HG03045 (cell line): ENCODE measurements at regions not wholly inside any gene's neighbourhood (a gene's known extent, or its start where the extent isn't known, plus 50 kb on each side); places are given as distances from the start of the nearest gene placed in this dataset.
"Not testable (repeated sequence)": the region's sequence is repeated elsewhere in the genome, so short reads cannot be mapped to it uniquely, and the experiment has no call there.

Experiments used
- ATAC-seq: cut with Tn5 transposase; IDR thresholded peaks from one replicate; pipeline ENCODE4 v1.9.1; 2021; ENCODE audit warnings: mild to moderate bottlenecking, moderate library complexity; ENCODE audit not compliant: unreplicated experiment

GRCh38 chr9:41771693-41772092 is 357.5 kb downstream of the CNTNAP3B start:
- not testable (repeated sequence) for ATAC-seq

DNA sequence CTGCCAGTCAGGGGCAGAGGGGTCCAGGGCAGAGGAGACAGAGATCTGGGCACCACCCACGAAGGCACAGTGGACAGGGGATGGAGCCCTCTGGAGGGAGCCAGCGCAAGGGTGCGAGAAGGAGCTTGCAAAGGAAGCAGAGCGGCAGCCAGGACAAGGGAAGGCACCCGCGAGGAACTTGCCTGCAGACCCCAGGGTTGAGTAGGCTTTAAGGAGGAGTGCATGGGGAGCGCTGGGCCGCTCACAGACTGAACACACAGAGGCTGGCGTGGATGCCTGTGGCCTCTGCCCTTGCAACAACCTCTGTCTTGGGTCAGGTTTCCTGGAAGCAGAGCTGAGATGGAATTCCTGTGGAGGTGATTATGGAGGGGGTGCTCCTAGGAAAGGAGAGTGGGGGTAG is 374.4 kb downstream of the CNTNAP3B start:
- not testable (repeated sequence) for ATAC-seq

DNA sequence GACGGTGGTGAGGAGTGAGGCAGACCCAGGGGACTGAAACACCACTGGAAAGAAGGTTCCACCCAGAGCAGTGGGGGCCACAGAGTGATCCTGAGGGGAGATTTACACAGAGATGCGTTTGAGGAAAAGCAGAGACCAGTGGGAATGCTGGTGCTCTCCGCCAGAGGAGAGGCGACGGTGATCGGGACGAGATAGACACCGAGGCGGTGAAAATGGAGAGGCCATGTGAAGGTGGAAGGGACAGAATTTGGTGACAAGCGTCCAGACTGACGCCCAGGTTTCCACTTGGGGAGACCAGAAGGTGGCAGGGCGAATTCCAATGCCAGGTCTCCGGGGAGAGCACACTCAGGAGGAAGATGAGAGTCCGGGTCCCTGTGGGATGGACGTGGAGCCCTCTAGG is 374.8 kb downstream of the CNTNAP3B start:
- not testable (repeated sequence) for ATAC-seq

DNA sequence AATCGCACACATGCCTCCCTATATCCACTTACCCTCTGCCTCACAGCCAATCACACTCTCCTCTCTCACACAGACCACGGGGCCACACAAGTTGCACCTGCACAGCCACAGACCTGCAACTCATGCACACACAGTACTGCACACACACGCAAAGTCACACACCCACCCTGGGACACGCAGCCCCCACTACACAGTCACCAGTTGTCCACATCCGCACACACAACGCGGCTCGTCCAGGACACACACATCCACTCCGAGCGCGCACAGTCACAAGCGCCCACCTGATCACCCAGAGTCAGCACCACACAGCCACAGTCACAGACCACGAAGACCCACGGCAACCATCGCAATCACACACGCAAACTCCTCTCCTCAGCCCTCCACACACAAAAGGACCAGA is 387.3 kb downstream of the CNTNAP3B start:
- not testable (repeated sequence) for ATAC-seq

- ATAC-seq = not testable (repeated sequence)
Observed at GRCh38 chr9:41741173-41741572, 388.1 kb downstream of the CNTNAP3B start.

GRCh38 chr9:41738681-41739080 is 390.5 kb downstream of the CNTNAP3B start:
- ATAC-seq = not testable (repeated sequence)

- ATAC-seq = not testable (repeated sequence)
Observed at GRCh38 chr9:41699190-41699589, 430.0 kb downstream of the CNTNAP3B start.

- ATAC-seq = not testable (repeated sequence)
Observed at GRCh38 chr9:41697080-41697479, 432.1 kb downstream of the CNTNAP3B start.

DNA sequence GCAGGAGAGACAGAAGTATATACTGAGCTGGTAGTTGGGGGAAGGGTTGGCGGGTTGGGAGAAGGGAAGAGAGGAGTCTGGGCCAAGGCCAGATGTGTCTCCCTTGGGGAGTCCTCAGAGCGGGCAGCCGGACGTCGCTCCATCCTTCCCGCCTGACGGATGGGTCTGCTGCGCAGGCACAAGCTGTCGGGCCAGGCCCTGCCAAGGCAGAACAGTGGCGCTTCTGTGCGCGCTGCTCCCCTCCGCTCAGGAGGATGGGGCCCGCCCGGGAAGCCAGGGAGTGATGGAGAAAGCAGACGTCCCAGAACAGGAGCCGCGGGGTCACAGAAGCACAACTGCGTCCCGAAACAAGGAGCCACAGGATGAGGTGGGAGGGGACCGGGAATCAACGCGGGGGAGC is 449.9 kb downstream of the CNTNAP3B start:
- not testable (repeated sequence) for ATAC-seq

DNA sequence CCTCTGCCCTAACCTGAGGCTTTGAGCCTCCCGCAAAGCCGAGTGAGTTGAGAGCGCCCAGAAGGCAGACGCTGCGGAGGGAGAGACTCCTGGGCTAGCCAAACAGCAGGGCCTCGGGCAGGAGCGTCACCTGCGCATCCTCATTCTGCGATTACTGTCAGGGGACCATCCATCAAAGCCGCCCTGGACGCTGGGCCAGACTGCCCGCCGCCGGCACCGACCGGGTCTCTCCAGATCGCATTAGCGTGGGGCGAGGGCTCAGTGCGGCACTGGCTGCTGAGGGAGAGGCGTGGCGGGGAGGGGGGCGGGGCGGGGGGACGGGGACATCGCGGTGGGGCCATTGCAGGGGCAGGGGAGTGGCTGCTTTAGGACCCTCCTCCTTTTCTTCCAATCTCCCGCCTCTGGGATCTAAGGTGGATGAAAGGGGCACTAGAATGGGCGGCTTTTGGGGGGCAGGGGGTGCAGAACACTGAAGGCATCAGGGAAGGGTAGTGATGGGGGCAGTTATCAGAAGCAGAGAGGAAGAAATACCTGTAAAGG is 465.7 kb downstream of the CNTNAP3B start:
- ATAC-seq = not testable (repeated sequence)

DNA sequence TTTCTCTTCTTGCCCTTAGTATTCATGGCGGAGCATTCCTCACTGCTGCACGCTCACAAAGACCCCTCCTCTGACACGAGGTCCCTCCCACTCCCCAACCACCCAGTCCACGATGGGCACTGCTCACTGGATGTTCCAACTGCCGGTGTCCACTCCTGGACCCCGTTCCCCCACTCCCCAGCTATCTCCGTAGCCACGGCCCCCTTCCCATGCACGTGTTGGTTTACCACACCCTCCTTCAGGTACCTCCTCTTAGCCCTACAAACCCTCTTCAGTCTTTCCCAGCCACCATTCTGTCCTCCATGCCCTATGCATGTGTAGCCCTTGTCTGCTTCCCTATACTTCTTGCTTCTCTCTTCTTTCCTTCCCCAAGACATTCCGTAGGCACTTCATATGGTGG is 469.6 kb upstream of the ZNG1F start:
- not testable (repeated sequence) for ATAC-seq

- ATAC-seq = not testable (repeated sequence)
Observed at GRCh38 chr9:41658116-41658515, 469.0 kb upstream of the ZNG1F start.

- not testable (repeated sequence) for ATAC-seq
Observed at GRCh38 chr9:41657141-41657540, 468.0 kb upstream of the ZNG1F start.

DNA sequence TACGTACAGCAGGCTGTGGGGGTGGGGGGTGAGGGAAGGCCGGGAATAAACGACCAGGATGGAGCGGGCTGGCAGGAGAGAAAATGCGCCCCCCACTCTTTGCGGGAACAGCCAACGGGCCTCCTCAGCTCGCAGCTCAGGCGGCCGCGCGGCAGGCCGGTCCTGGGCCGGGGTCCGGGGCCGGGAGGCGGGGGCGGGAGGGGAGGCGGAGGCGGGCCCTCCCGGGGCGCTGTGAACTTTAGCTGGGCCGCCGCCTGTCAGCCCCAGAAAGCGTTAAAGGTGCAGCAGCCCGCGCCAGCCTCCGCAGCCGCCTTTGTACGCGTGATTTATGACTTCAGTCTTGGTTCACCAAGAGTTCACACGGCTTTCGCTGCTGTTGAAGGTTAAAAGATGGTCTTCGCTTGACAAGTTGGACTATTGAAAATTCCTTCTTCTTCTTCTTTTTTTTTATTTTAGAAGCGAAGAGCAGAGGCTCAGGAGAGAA is 466.0 kb upstream of the ZNG1F start:
- ATAC-seq = not testable (repeated sequence)

DNA sequence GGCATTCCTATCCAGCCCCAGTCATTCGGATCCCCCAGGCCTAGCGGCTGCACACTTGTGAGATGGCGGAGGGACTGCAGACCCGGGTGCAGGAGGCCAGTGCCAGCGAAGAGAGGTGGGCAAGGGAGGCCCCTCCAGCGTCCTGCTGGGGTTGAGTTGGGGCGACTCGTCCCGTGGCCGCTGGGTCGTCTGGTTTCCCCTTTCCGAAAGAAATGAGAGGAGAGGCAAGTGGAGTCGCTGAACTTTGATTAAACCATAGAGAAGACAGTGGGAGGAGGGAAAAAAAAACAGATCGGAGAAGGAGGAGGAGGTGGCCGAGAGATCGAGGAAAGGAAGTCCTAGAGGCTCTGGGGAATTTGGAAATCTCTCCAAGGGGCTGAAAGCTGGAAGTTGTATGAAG is 465.2 kb upstream of the ZNG1F start:
- not testable (repeated sequence) for ATAC-seq

GRCh38 chr9:41653560-41654340 is 464.6 kb upstream of the ZNG1F start:
- not testable (repeated sequence) for ATAC-seq

DNA sequence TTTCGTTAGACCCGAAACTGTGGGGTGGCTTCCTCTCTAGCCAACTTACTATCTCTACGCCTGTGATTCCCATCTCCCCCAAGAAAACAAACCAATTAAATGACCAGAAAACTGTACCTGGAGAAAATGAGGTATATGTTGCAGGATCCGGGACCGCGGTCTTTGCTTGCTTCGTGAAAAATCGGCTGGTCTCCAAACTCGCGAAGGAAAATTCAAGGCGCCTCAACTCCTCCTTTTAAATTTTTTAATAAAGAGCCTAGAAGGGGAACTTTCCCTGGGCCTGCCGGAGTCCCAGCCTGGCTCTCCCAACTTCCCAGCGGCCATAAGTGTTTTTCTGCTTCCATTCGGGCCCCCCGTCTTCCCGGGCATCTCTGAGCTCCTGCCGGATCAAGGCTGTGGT is 463.7 kb upstream of the ZNG1F start:
- ATAC-seq = not testable (repeated sequence)

DNA sequence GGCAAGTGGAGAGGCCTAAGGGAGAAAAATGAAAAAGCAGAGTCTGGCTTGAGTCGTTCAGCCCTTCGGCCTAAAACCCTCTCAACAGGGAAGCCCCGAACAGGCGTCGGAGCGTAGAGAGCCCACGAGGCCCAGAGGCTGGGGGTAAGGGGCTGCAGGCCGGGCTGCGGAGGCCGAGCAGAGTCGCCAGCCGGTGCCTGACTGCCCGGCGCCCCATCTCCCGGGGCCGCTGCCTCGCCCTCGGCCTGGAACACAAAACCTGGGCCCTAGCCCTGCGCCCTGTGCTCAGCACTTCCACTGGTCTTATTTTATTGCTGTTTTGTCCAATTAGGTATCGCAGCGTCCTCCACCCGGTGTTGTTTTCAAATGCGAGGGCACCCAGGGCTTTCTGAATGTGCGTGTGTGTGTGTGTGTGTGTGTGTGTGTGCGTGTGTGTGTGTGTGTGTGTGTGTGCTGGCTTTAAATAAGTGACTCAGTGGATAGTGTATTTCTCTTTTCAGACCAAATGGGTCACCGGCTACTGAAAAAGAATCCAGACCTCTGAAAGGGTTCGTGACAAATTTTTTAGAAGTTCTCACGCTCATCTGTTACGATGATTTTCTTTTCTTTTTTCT is 463.1 kb upstream of the ZNG1F start:
- ATAC-seq = not testable (repeated sequence)

DNA sequence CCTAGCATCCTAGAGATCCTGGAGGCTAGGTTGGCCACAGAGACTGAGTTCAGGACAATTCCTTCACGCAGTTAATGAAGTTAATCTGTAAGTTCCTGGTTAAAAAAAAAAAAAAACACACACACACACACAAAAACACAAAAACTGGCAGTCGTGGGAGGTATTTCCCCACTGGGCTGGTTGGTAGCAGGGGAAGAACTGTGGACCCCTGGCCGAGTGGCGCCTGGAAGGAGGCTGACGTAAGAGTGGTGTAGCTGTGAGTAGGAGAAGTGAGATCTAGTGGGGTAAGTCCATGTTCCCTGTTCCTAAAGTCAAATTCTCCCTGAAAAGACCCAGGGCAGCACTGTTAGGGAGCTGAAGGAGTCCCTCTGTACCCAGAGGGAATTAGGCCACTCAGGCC is 461.0 kb upstream of the ZNG1F start:
- not testable (repeated sequence) for ATAC-seq

GRCh38 chr9:41648564-41648963 is 459.4 kb upstream of the ZNG1F start:
- not testable (repeated sequence) for ATAC-seq

DNA sequence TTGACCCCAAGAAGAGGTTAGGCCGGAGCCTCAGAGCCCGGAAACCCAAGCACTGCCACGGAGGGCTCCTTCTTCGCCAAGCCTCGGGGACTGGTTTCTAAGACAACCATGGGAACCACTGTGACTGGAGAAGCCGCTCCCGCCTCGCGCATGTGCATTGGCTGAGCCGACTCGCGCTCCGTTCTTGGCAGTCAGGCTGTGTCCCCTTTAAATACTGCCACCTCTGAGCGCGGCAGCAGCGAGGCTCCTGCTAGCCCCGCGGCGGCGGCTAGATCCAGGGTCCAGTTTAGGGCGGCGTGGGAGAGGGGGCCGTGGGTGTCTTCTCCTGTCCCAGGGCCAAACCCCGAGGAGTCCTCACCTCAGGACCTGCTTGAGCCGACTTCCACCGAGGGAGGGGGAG is 457.1 kb upstream of the ZNG1F start:
- not testable (repeated sequence) for ATAC-seq
